CD14-positive monocyte (primary cell): ENCODE measurements at regions not wholly inside any gene's neighbourhood (a gene's known extent, or its start where the extent isn't known, plus 50 kb on each side); places are given as distances from the start of the nearest gene placed in this dataset.

Experiments
- DNase-seq, 3 donors: peaks; one replicate each; pipeline ENCODE4 v3.0.0-alpha.2; 2011 to 2022
- H2AFZ ChIP-seq: 2 replicates; pipeline ENCODE4 v1.6.0; 2012; ENCODE audit warnings: mild to moderate bottlenecking, low read depth, low read length, inconsistent platforms; ENCODE audit not compliant: insufficient read depth, poor library complexity, severe bottlenecking
- H3K27ac ChIP-seq, 2 donors: 1 replicate in 1 of 2; 2 replicates in 1 of 2; pipeline ENCODE4 v1.5.1; 2012 to 2013; ENCODE audit warnings: low read length in 2 of 2, control low read depth in 1 of 2, inconsistent platforms in 1 of 2, low read depth in 1 of 2, mild to moderate bottlenecking in 1 of 2
- H3K27me3 ChIP-seq, 2 donors: one replicate each; pipeline versions ENCODE4 v1.6.0 to v1.6.1; 2011 to 2013; ENCODE audit warnings: low read length in 2 of 2; ENCODE audit not compliant: control insufficient read depth in 2 of 2, insufficient read depth in 2 of 2
- H3K36me3 ChIP-seq, 2 donors: replicated peaks in 1 of 2; 1 replicate in 1 of 2; 2 replicates in 1 of 2; pipeline versions ENCODE4 v1.5.1 to v1.6.1; 2012 to 2013; ENCODE audit warnings: low read length in 2 of 2, control low read depth in 1 of 2, inconsistent platforms in 1 of 2, mild to moderate bottlenecking in 1 of 2; ENCODE audit not compliant: insufficient read depth in 2 of 2, control insufficient read depth in 1 of 2
- H3K4me1 ChIP-seq, 2 donors: 1 replicate in 1 of 2; 2 replicates in 1 of 2; pipeline versions ENCODE4 v1.5.1 to v1.6.1; 2012 to 2013; ENCODE audit warnings: low read length in 2 of 2, control low read depth in 1 of 2, inconsistent platforms in 1 of 2, mild to moderate bottlenecking in 1 of 2, moderate library complexity in 1 of 2; ENCODE audit not compliant: insufficient read depth in 2 of 2, control insufficient read depth in 1 of 2
- H3K4me2 ChIP-seq: replicated peaks from 2 replicates; pipeline ENCODE3; 2012; ENCODE audit warnings: low read length, moderate library complexity, mild to moderate bottlenecking; ENCODE audit not compliant: poor library complexity, severe bottlenecking; ENCODE audit errors: extremely low read depth
- H3K4me3 ChIP-seq, 3 experiments: fragments of 200-600 bp in 1 of 3; sonication (generic) in 1 of 3; replicated peaks in 1 of 3; 1 replicate in 2 of 3; 2 replicates in 1 of 3; pipeline ENCODE4 v1.5.1; 2011 to 2013; ENCODE audit warnings: low read length in 3 of 3, mild to moderate bottlenecking in 3 of 3, control low read depth in 2 of 3, low read depth in 2 of 3, inconsistent platforms in 1 of 3, moderate library complexity in 1 of 3
- H3K79me2 ChIP-seq: 2 replicates; pipeline ENCODE4 v1.6.0; 2012; ENCODE audit warnings: mild to moderate bottlenecking, control low read depth, inconsistent platforms, low read length, moderate library complexity; ENCODE audit not compliant: insufficient read depth
- H3K9ac ChIP-seq: 2 replicates; pipeline ENCODE4 v1.6.0; 2017; ENCODE audit warnings: low read length, mild to moderate bottlenecking; ENCODE audit not compliant: insufficient read depth, poor library complexity, severe bottlenecking
- H3K9me3 ChIP-seq, 2 donors: replicated peaks in 1 of 2; 1 replicate in 1 of 2; 2 replicates in 1 of 2; pipeline versions ENCODE4 v1.5.1 to v1.6.1; 2012 to 2013; ENCODE audit warnings: low read length in 2 of 2, control low read depth in 1 of 2; ENCODE audit not compliant: control insufficient read depth in 1 of 2, insufficient read depth in 1 of 2
- H4K20me1 ChIP-seq: 2 replicates; pipeline ENCODE4 v1.6.0; 2012; ENCODE audit warnings: mild to moderate bottlenecking, low read length, control low read depth, moderate library complexity; ENCODE audit not compliant: insufficient read depth
- H3K27ac Mint-ChIP-seq, 7 donors: one replicate each; pipeline ENCODE4 v1.8.0; 2020; ENCODE audit warnings: mild to moderate bottlenecking in 7 of 7, mixed read lengths in 7 of 7, moderate library complexity in 6 of 7, inconsistent platforms in 2 of 7
- H3K27me3 Mint-ChIP-seq, 3 donors: one replicate each; pipeline ENCODE4 v1.8.0; 2021 to 2022; ENCODE audit warnings: low read depth in 3 of 3, mild to moderate bottlenecking in 3 of 3, mixed read lengths in 3 of 3, moderate library complexity in 3 of 3, inconsistent platforms in 1 of 3
- H3K36me3 Mint-ChIP-seq, 2 donors: one replicate each; pipeline ENCODE4 v1.8.0; 2020; ENCODE audit warnings: mixed read lengths in 2 of 2, inconsistent platforms in 1 of 2, mild to moderate bottlenecking in 1 of 2
- H3K4me1 Mint-ChIP-seq: one replicate; pipeline ENCODE4 v1.8.0; 2020; ENCODE audit warnings: mild to moderate bottlenecking, mixed read lengths
- H3K4me3 Mint-ChIP-seq, 2 donors: one replicate each; pipeline ENCODE4 v1.8.0; 2020; ENCODE audit warnings: mild to moderate bottlenecking in 2 of 2, mixed read lengths in 2 of 2, moderate library complexity in 1 of 2
- H3K9me3 Mint-ChIP-seq, 7 donors: one replicate each; pipeline ENCODE4 v1.8.0; 2020 to 2022; ENCODE audit warnings: mixed read lengths in 7 of 7, mild to moderate bottlenecking in 6 of 7, moderate library complexity in 6 of 7, inconsistent platforms in 2 of 7
- WGBS: methylation state at CpG from one replicate; pipeline ENCODE4 v1.1.5; 2013; ENCODE audit warnings: missing lambda C conversion rate; ENCODE audit not compliant: insufficient coverage; 5-methylcytosine and 5-hydroxymethylcytosine counted together
- intact Hi-C, 2 donors: fragments of 100-400 bp; cut with micrococcal nuclease; formaldehyde crosslinking; loops; one replicate each; pipeline versions ENCODE4 v1.15.0 to v1.15.1; 2023
- TF ChIP-seq, protein P1 (sequence below): fragments of 200-600 bp; IDR thresholded peaks from one replicate; pipeline ENCODE4 v1.8.0; 2022; ENCODE audit warnings: antibody characterized with exemption, mild to moderate bottlenecking

DNA sequence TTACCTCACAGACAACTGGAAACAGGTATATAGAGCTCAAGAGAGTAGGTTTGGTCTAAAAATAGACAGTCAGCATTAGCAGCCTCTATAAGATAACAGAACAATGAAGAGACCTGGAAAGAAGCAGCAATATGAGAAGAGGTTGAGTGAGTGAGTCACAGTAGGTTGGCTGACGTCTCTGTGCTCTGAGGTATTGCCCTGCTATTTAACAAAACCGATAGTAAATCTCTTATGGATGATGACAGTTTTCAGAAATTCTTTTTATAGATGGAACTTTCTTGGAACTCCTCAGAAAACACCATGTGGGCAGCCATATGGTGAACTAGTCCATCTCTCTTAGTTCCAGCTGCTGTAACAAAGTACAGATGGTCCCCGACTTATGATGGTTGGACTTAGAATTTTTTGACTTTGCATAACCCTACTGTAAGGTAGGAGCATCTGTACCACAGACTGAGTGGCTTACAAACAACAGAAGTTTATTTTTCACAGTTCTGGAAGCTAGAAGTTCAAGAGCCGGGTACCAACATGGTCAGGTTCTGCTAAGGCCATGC is 123.5 kb downstream of the MBD2 start:
- no peaks in the 10 kb centered on the region for H3K36me3 ChIP-seq
- no peak overlapping the region for H3K4me2 ChIP-seq
- H3K27ac ChIP-seq = no peak overlapping the region
- H3K9me3 ChIP-seq = peaks cover 0 to 4% of the 10 kb centered on the region in 2 donors
- Mint-ChIP-seq H3K4me1 (no peaks in the 10 kb centered on the region), H3K27me3 (peaks cover 2 to 20% (median 8%) of the 10 kb centered on the region in 3 donors), H3K4me3 (no peak overlapping the region), H3K27ac (no peak overlapping the region), H3K36me3 (no peaks in the 10 kb centered on the region), H3K9me3 (peaks cover 3 to 18% (median 7%) of the 10 kb centered on the region in 7 donors)
- H2AFZ ChIP-seq = no peak overlapping the region
- intact Hi-C loops = no loop called here
- no peaks in the 10 kb centered on the region for H4K20me1 ChIP-seq
- no peaks in the 10 kb centered on the region for H3K79me2 ChIP-seq
- 81% methylated on average over 2 of the region's 4 CpGs for WGBS
- DNase-seq = no peak
- no peaks in the 10 kb centered on the region for H3K4me1 ChIP-seq
- peaks cover 8 to 11% of the 10 kb centered on the region in 2 donors for H3K27me3 ChIP-seq
- TF ChIP-seq, protein P1, sequence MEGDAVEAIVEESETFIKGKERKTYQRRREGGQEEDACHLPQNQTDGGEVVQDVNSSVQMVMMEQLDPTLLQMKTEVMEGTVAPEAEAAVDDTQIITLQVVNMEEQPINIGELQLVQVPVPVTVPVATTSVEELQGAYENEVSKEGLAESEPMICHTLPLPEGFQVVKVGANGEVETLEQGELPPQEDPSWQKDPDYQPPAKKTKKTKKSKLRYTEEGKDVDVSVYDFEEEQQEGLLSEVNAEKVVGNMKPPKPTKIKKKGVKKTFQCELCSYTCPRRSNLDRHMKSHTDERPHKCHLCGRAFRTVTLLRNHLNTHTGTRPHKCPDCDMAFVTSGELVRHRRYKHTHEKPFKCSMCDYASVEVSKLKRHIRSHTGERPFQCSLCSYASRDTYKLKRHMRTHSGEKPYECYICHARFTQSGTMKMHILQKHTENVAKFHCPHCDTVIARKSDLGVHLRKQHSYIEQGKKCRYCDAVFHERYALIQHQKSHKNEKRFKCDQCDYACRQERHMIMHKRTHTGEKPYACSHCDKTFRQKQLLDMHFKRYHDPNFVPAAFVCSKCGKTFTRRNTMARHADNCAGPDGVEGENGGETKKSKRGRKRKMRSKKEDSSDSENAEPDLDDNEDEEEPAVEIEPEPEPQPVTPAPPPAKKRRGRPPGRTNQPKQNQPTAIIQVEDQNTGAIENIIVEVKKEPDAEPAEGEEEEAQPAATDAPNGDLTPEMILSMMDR = no peak
- H3K9ac ChIP-seq = no peak overlapping the region
- H3K4me3 ChIP-seq = no peak overlapping the region

DNA sequence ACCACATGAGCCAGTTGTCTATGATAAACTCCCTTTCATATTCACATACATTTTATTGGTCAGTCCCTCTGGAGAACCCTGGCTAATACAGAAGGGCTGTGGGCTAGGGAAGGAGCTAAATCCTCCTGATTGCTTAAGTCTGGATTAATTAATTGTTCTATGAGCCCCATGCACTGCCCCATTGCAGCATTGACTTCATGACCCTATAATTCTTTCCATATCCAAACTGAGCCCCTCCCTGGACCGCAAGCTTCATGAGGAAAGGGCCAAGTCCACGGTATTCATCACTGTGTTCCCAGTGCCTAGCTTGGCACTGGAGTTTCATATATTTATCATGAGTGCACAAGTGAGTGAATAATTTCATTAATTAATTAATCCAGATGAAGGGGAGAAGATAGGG is 124.0 kb downstream of the MBD2 start:
- H3K9me3 Mint-ChIP-seq = peaks cover 3 to 20% (median 7%) of the 10 kb centered on the region in 7 donors
- intact Hi-C loops = no loop called here
- peaks cover 0 to 4% of the 10 kb centered on the region in 2 donors for H3K9me3 ChIP-seq
- H3K36me3 Mint-ChIP-seq = no peaks in the 10 kb centered on the region
- TF ChIP-seq, protein P1 = no peak
- no peaks in the 10 kb centered on the region for H3K4me1 Mint-ChIP-seq
- H3K4me2 ChIP-seq = no peak overlapping the region
- H2AFZ ChIP-seq = no peak overlapping the region
- no peaks in the 10 kb centered on the region for H3K79me2 ChIP-seq
- peaks cover 2 to 23% (median 12%) of the 10 kb centered on the region in 3 donors for H3K27me3 Mint-ChIP-seq
- H3K27ac Mint-ChIP-seq = no peak overlapping the region
- H3K4me1 ChIP-seq = no peaks in the 10 kb centered on the region
- H3K4me3 ChIP-seq = no peak overlapping the region
- no peaks in the 10 kb centered on the region for H4K20me1 ChIP-seq
- no peak overlapping the region for H3K27ac ChIP-seq
- H3K36me3 ChIP-seq = no peaks in the 10 kb centered on the region
- H3K4me3 Mint-ChIP-seq = no peak overlapping the region
- H3K9ac ChIP-seq = no peak overlapping the region
- H3K27me3 ChIP-seq = peaks cover 8 to 11% of the 10 kb centered on the region in 2 donors
- no CpG with 5 or more reads among the region's 2 CpGs for WGBS
- no peak for DNase-seq
